ENCODE measurements at regions not wholly inside any gene's neighbourhood (a gene's known extent, or its start where the extent isn't known, plus 50 kb on each side); places are given as distances from the start of the nearest gene placed in this dataset.

GRCh38 chr20:40449144-40449690 lies 239.8 kb downstream of the MAFB start:
- no peak for DNase-seq (ENCODE audit: low read depth)

GRCh38 chr20:40446888-40447287 lies 242.1 kb downstream of the MAFB start:
- no peak for DNase-seq (ENCODE audit: low read depth)

GRCh38 chr20:40444516-40444915 lies 244.5 kb downstream of the MAFB start:
- DNase-seq (ENCODE audit: low read depth): no peak

- DNase-seq (ENCODE audit: low read depth): no peak
Observed at GRCh38 chr20:40443753-40444152, 245.3 kb downstream of the MAFB start.

GRCh38 chr20:40442181-40442963 lies 246.7 kb downstream of the MAFB start:
- DNase-seq (ENCODE audit: low read depth): no peak

- DNase-seq (ENCODE audit: low read depth): no peak
Observed at GRCh38 chr20:40441771-40442170, 247.3 kb downstream of the MAFB start.

GRCh38 chr20:40438161-40438830 lies 250.7 kb downstream of the MAFB start:
- no peak for DNase-seq (ENCODE audit: low read depth)

GRCh38 chr20:40436011-40436410 lies 253.0 kb downstream of the MAFB start:
- DNase-seq (ENCODE audit: low read depth): no peak

- no peak for DNase-seq (ENCODE audit: low read depth)
Observed at GRCh38 chr20:40435146-40435895, 253.7 kb downstream of the MAFB start.

GRCh38 chr20:40434122-40434521 lies 254.9 kb downstream of the MAFB start:
- DNase-seq (ENCODE audit: low read depth): no peak

GRCh38 chr20:40433341-40433861 lies 255.6 kb downstream of the MAFB start:
- no peak for DNase-seq (ENCODE audit: low read depth)

GRCh38 chr20:40431611-40432010 lies 257.4 kb downstream of the MAFB start:
- DNase-seq (ENCODE audit: low read depth): no peak

- no peak for DNase-seq (ENCODE audit: low read depth)
Observed at GRCh38 chr20:40431112-40431511, 257.9 kb downstream of the MAFB start.

- DNase-seq (ENCODE audit: low read depth): no peak
Observed at GRCh38 chr20:40427026-40427425, 262.0 kb downstream of the MAFB start.

- DNase-seq (ENCODE audit: low read depth): no peak
Observed at GRCh38 chr20:40424695-40425094, 264.3 kb downstream of the MAFB start.

- no peak for DNase-seq (ENCODE audit: low read depth)
Observed at GRCh38 chr20:40422656-40423055, 266.4 kb downstream of the MAFB start.

GRCh38 chr20:40416274-40416673 lies 272.8 kb downstream of the MAFB start:
- DNase-seq (ENCODE audit: low read depth): no peak

- no peak for DNase-seq (ENCODE audit: low read depth)
Observed at GRCh38 chr20:40414843-40415615, 274.0 kb downstream of the MAFB start.

GRCh38 chr20:40410028-40410427 lies 279.0 kb downstream of the MAFB start:
- DNase-seq (ENCODE audit: low read depth): no peak

- DNase-seq (ENCODE audit: low read depth): no peak
Observed at GRCh38 chr20:40397467-40397866, 291.6 kb downstream of the MAFB start.

GRCh38 chr20:40393197-40394079 lies 295.6 kb downstream of the MAFB start:
- DNase-seq (ENCODE audit: low read depth): no peak

All from fibroblast of the conjunctiva (primary cell).